ENCODE measurements at regions not wholly inside any gene's neighbourhood (a gene's known extent, or its start where the extent isn't known, plus 50 kb on each side); places are given as distances from the start of the nearest gene placed in this dataset.

- Histone ChIP-seq H3K27ac (no peak overlapping the region), H3K36me3 (no peaks in the 10 kb centered on the region), H3K4me1 (no peaks in the 10 kb centered on the region), H3K9me3 (no peaks in the 10 kb centered on the region), H3K4me3 (no peak overlapping the region), H3K27me3 (no peaks in the 10 kb centered on the region)
- intact Hi-C loops (cut with DNase I) = no loop called here
- peak; percentile 22 for ATAC-seq
- TF ChIP-seq CTCF (IDR thresholded peaks at IDR 0.05) = no peak
- peak in 1 of 4 donors; percentile 46 for DNase-seq
Observed at GRCh38 chr4:24137671-24138601, 248.1 kb upstream of the PPARGC1A start.

- no peak overlapping the region for H3K4me3 ChIP-seq
- H3K4me1 ChIP-seq = no peaks in the 10 kb centered on the region
- no peak overlapping the region for H3K27ac ChIP-seq
- no peak for DNase-seq
- no peaks in the 10 kb centered on the region for H3K9me3 ChIP-seq
- ATAC-seq = no peak
- TF ChIP-seq CTCF (IDR thresholded peaks at IDR 0.05) = no peak
- H3K36me3 ChIP-seq = no peaks in the 10 kb centered on the region
- no peaks in the 10 kb centered on the region for H3K27me3 ChIP-seq
- intact Hi-C loops (cut with DNase I) = no loop called here
Observed at GRCh38 chr4:24131954-24132673, 242.3 kb upstream of the PPARGC1A start.

GRCh38 chr4:24130637-24131036, 240.8 kb upstream of the PPARGC1A start:
- ATAC-seq (no peak), DNase-seq (no peak)
- intact Hi-C loops (cut with DNase I) = no loop called here
- no peak overlapping the region for H3K4me3 ChIP-seq
- TF ChIP-seq CTCF (IDR thresholded peaks at IDR 0.05) = no peak
- no peaks in the 10 kb centered on the region for H3K36me3 ChIP-seq
- no peaks in the 10 kb centered on the region for H3K9me3 ChIP-seq
- no peaks in the 10 kb centered on the region for H3K4me1 ChIP-seq
- no peak overlapping the region for H3K27ac ChIP-seq
- H3K27me3 ChIP-seq = no peaks in the 10 kb centered on the region

- H3K27ac ChIP-seq = no peak overlapping the region
- no peak overlapping the region for H3K4me3 ChIP-seq
- no peak for ATAC-seq
- no peaks in the 10 kb centered on the region for H3K9me3 ChIP-seq
- H3K27me3 ChIP-seq = no peaks in the 10 kb centered on the region
- no peak for TF ChIP-seq CTCF (IDR thresholded peaks at IDR 0.05)
- DNase-seq = no peak
- H3K4me1 ChIP-seq = no peaks in the 10 kb centered on the region
- H3K36me3 ChIP-seq = no peaks in the 10 kb centered on the region
- intact Hi-C loops (cut with DNase I) = no loop called here
Observed at GRCh38 chr4:24126776-24127175, 236.9 kb upstream of the PPARGC1A start.
